Adrenal gland (tissue), 5 donors: ENCODE measurements at regions not wholly inside any gene's neighbourhood (a gene's known extent, or its start where the extent isn't known, plus 50 kb on each side); places are given as distances from the start of the nearest gene placed in this dataset.

ENCODE experiments used
- POLR2A ChIP-seq, 2 donors: fragments of 450-650 bp; IDR thresholded peaks; one replicate each; pipeline ENCODE4 v1.6.1; 2017; ENCODE audit warnings: antibody characterized with exemption in 2 of 2, mild to moderate bottlenecking in 2 of 2, moderate library complexity in 1 of 2
- TF ChIP-seq, protein P1 (sequence below), 6 experiments: fragments of 450-650 bp in 4 of 6; fragments of 200-600 bp in 2 of 6; sonication (generic) in 1 of 6; IDR thresholded peaks; 1 replicate in 5 of 6; 2 replicates in 1 of 6; pipeline versions ENCODE4 v1.5.1 to v1.8.0; 2016 to 2021; ENCODE audit warnings: antibody characterized with exemption in 6 of 6, mild to moderate bottlenecking in 2 of 6, moderate library complexity in 1 of 6
- donor health status: DM: no; HTN: no; CAD: no.

DNA sequence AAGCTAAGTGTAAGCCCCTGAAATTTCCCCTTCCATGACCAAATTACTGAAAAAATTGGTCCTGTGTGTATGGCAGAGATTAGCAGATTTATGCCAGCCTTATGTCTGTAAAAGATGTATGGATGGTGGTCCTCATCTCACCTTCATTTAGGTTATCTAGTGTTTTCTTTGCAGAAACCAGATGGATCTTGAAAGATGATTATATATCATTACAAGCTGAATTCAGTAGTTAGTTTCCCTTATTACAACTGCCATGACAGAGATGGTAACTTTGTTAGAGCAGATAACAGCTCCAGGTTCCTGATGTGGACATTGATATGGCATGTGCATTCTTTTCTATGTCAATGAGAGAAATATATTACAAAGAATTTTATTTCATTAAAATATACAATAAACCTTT is 1403.2 kb upstream of the CDH6 start:
- TF ChIP-seq, protein P1, sequence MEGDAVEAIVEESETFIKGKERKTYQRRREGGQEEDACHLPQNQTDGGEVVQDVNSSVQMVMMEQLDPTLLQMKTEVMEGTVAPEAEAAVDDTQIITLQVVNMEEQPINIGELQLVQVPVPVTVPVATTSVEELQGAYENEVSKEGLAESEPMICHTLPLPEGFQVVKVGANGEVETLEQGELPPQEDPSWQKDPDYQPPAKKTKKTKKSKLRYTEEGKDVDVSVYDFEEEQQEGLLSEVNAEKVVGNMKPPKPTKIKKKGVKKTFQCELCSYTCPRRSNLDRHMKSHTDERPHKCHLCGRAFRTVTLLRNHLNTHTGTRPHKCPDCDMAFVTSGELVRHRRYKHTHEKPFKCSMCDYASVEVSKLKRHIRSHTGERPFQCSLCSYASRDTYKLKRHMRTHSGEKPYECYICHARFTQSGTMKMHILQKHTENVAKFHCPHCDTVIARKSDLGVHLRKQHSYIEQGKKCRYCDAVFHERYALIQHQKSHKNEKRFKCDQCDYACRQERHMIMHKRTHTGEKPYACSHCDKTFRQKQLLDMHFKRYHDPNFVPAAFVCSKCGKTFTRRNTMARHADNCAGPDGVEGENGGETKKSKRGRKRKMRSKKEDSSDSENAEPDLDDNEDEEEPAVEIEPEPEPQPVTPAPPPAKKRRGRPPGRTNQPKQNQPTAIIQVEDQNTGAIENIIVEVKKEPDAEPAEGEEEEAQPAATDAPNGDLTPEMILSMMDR (IDR thresholded peaks at IDR 0.05): no peak
- TF ChIP-seq POLR2A (IDR thresholded peaks at IDR 0.05): no peak
